ENCODE measurements at regions not wholly inside any gene's neighbourhood (a gene's known extent, or its start where the extent isn't known, plus 50 kb on each side); places are given as distances from the start of the nearest gene placed in this dataset.

DNA sequence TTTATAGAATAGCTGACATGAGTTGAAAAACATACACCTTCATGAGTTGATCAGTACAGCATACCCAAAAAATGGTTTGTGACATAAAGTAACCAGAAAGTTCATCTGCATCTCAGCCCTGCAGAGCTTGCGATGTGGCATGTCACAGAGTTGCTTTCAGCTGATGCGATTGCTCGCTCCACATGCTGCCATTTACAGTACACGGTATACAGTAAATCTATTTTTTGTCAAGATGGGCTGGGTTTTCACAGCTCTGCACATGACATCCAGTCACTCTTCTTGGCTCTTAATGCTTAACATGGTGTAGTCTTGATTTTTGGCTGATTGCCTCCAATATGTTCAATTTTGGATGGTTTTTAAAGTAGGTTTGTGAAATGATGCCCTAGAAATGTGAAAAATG, 811.9 kb downstream of the SATB2 start:
- TF ChIP-seq, protein P1, sequence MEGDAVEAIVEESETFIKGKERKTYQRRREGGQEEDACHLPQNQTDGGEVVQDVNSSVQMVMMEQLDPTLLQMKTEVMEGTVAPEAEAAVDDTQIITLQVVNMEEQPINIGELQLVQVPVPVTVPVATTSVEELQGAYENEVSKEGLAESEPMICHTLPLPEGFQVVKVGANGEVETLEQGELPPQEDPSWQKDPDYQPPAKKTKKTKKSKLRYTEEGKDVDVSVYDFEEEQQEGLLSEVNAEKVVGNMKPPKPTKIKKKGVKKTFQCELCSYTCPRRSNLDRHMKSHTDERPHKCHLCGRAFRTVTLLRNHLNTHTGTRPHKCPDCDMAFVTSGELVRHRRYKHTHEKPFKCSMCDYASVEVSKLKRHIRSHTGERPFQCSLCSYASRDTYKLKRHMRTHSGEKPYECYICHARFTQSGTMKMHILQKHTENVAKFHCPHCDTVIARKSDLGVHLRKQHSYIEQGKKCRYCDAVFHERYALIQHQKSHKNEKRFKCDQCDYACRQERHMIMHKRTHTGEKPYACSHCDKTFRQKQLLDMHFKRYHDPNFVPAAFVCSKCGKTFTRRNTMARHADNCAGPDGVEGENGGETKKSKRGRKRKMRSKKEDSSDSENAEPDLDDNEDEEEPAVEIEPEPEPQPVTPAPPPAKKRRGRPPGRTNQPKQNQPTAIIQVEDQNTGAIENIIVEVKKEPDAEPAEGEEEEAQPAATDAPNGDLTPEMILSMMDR (IDR thresholded peaks at IDR 0.05; ENCODE audit: extremely low read depth in 1 of 2, insufficient read depth in 1 of 2, low read depth in 1 of 2, low read length in 2 of 2), result no peak
- no peak for TF ChIP-seq POLR2AphosphoS5 (IDR thresholded peaks at IDR 0.05; ENCODE audit: insufficient read depth, low read depth, low read length)
- no peak for TF ChIP-seq EZH2 (IDR thresholded peaks at IDR 0.05; ENCODE audit: borderline replicate concordance, low read depth, low read length, severe bottlenecking)
- TF ChIP-seq JUN (IDR thresholded peaks at IDR 0.05; ENCODE audit: borderline replicate concordance, insufficient read depth, insufficient read length, low read depth), result no peak
- no peak for TF ChIP-seq POLR2A (IDR thresholded peaks at IDR 0.05; ENCODE audit: low read depth, low read length)
- TF ChIP-seq, protein P2, sequence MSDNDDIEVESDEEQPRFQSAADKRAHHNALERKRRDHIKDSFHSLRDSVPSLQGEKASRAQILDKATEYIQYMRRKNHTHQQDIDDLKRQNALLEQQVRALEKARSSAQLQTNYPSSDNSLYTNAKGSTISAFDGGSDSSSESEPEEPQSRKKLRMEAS (IDR thresholded peaks at IDR 0.05; ENCODE audit: insufficient read depth, insufficient read length), result no peak
- no peak for TF ChIP-seq MYC (IDR thresholded peaks at IDR 0.05; ENCODE audit: low read depth, low read length)
- no peak for TF ChIP-seq GATA2 (IDR thresholded peaks at IDR 0.05; ENCODE audit: insufficient read depth, insufficient read length, low read depth, low read length)
